Neural cell (in vitro differentiated cells): ENCODE measurements at regions not wholly inside any gene's neighbourhood (a gene's known extent, or its start where the extent isn't known, plus 50 kb on each side); places are given as distances from the start of the nearest gene placed in this dataset.

Experiments used
- H2AFZ ChIP-seq: fragments of 200-600, 300-800 bp; sonication (generic), shearing (Covaris generic); 2 replicates; pipeline ENCODE4 v1.6.0; 2014; ENCODE audit warnings: low read depth, mild to moderate bottlenecking, antibody characterized with exemption, low read length, moderate library complexity
- H3F3A ChIP-seq: fragments of 200-600 bp; shearing (Covaris generic); 2 replicates; pipeline ENCODE4 v1.6.1; 2016; ENCODE audit warnings: mild to moderate bottlenecking, moderate library complexity, mixed read lengths, antibody characterized with exemption, low read length; ENCODE audit not compliant: insufficient read depth, poor library complexity, severe bottlenecking
- H3K27ac ChIP-seq: fragments of 200-600, 300-800 bp; sonication (generic), shearing (Covaris generic); 2 replicates; pipeline ENCODE4 v1.5.1; 2014; ENCODE audit warnings: mild to moderate bottlenecking, low read length, moderate library complexity
- H3K27me3 ChIP-seq: fragments of 300-800, 200-600 bp; sonication (generic), shearing (Covaris generic); 2 replicates; pipeline ENCODE4 v1.6.0; 2014; ENCODE audit warnings: mild to moderate bottlenecking, low read depth, low read length, moderate library complexity; ENCODE audit not compliant: insufficient read depth
- H3K36me3 ChIP-seq: fragments of 300-800, 200-600 bp; sonication (generic), shearing (Covaris generic); 2 replicates; pipeline ENCODE4 v1.5.1; 2014; ENCODE audit warnings: mild to moderate bottlenecking, antibody characterized with exemption, low read length, moderate library complexity; ENCODE audit not compliant: insufficient read depth
- H3K4me2 ChIP-seq: fragments of 300-800, 200-600 bp; sonication (generic), shearing (Covaris generic); 2 replicates; pipeline ENCODE4 v1.6.0; 2014; ENCODE audit warnings: mild to moderate bottlenecking, low read length
- H3K4me3 ChIP-seq: fragments of 300-800, 200-600 bp; sonication (generic), shearing (Covaris generic); 2 replicates; pipeline ENCODE4 v1.5.1; 2014; ENCODE audit warnings: mild to moderate bottlenecking, low read length, moderate library complexity
- H3K79me2 ChIP-seq: fragments of 200-600 bp; shearing (Covaris generic); replicated peaks from 2 replicates; pipeline ENCODE4 v1.6.0; 2014; ENCODE audit warnings: mild to moderate bottlenecking, low read length, moderate library complexity; ENCODE audit not compliant: insufficient read depth
- H3K9ac ChIP-seq: fragments of 300-800, 200-600 bp; sonication (generic), shearing (Covaris generic); 2 replicates; pipeline ENCODE4 v1.6.1; 2016; ENCODE audit warnings: mild to moderate bottlenecking, low read length, mixed read lengths
- H3K9me2 ChIP-seq: fragments of 200-600 bp; shearing (Covaris generic); 2 replicates; pipeline ENCODE4 v1.6.1; 2016; ENCODE audit warnings: mild to moderate bottlenecking, low read length, mixed read lengths; ENCODE audit not compliant: insufficient read depth
- H3K9me3 ChIP-seq: fragments of 200-600, 300-800 bp; sonication (generic), shearing (Covaris generic); 2 replicates; pipeline ENCODE4 v1.6.1; 2016; ENCODE audit warnings: mild to moderate bottlenecking, mixed run types, low read length, moderate library complexity, mixed read lengths
- H4K20me1 ChIP-seq: fragments of 200-600 bp; shearing (Covaris generic); 2 replicates; pipeline ENCODE4 v1.6.1; 2016; ENCODE audit warnings: mild to moderate bottlenecking, mixed run types; ENCODE audit not compliant: insufficient read depth
- EP300 ChIP-seq: fragments of 450-650 bp; conservative IDR thresholded peaks from 2 replicates; pipeline ENCODE4 v1.6.1; 2014; ENCODE audit warnings: antibody characterized with exemption, mild to moderate bottlenecking, moderate library complexity; ENCODE audit not compliant: poor library complexity, severe bottlenecking
- EZH2 ChIP-seq: fragments of 200-600, 300-800 bp; shearing (Covaris generic), sonication (generic); IDR thresholded peaks from 2 replicates; pipeline ENCODE4 v1.6.1; 2014; ENCODE audit warnings: antibody characterized with exemption, low read length, borderline replicate concordance, mild to moderate bottlenecking; ENCODE audit not compliant: insufficient read depth, poor library complexity, severe bottlenecking
- MXI1 ChIP-seq: fragments of 450-650 bp; conservative IDR thresholded peaks from 2 replicates; pipeline ENCODE4 v1.6.1; 2014; ENCODE audit warnings: antibody characterized with exemption, mild to moderate bottlenecking; ENCODE audit not compliant: poor library complexity, severe bottlenecking
- POLR2AphosphoS5 ChIP-seq: IDR thresholded peaks from 2 replicates; pipeline ENCODE4 v1.6.1; 2012
- RAD21 ChIP-seq: fragments of 450-650 bp; conservative IDR thresholded peaks from 2 replicates; pipeline ENCODE4 v1.6.1; 2014; ENCODE audit warnings: antibody characterized with exemption, mild to moderate bottlenecking, moderate library complexity
- SMC3 ChIP-seq: fragments of 450-650 bp; conservative IDR thresholded peaks from 2 replicates; pipeline ENCODE4 v1.6.1; 2014; ENCODE audit warnings: antibody characterized with exemption, mild to moderate bottlenecking, moderate library complexity; ENCODE audit not compliant: poor library complexity
- TAF1 ChIP-seq: IDR thresholded peaks from 2 replicates; pipeline ENCODE4 v1.6.1; 2012; ENCODE audit warnings: low read depth
- TF ChIP-seq, protein P1 (sequence below): IDR thresholded peaks from 2 replicates; pipeline ENCODE4 v1.6.1; 2012; ENCODE audit warnings: borderline replicate concordance
- TF ChIP-seq, protein P2 (sequence below): fragments of 450-650 bp; IDR thresholded peaks from 2 replicates; pipeline ENCODE4 v1.5.1; 2014; ENCODE audit warnings: antibody characterized with exemption, mild to moderate bottlenecking, moderate library complexity; ENCODE audit not compliant: poor library complexity, severe bottlenecking

DNA sequence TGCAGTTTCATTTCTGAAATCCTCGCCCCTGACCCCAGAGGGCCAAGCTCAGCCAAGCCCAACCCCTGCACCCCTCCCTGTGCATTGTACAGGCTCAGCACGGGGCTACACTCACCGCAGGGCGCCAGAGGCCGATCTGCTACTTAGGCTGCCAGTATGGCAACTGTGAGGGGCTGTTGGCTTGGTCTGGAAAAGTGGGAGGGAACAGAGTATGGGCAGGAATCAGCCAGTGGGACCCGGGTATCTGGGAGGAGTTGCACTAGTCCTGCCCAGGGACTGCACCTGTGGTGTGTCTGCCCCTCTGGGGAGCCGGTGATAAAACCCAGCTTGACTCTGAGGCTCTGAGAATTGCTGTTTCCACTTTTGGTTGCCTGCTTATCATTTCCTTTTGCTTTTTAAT lies 167.4 kb upstream of the KIF2A start:
- Histone ChIP-seq H4K20me1 (no peaks in the 10 kb centered on the region), H3K27me3 (no peaks in the 10 kb centered on the region), H3K36me3 (no peaks in the 10 kb centered on the region), H3K4me2 (no peak overlapping the region), H3F3A (no peaks in the 10 kb centered on the region), H3K79me2 (no peaks in the 10 kb centered on the region), H3K4me3 (no peak overlapping the region), H3K27ac (no peak overlapping the region), H3K9ac (no peak overlapping the region), H3K9me3 (no peaks in the 10 kb centered on the region), H2AFZ (no peak overlapping the region), H3K9me2 (no peaks in the 10 kb centered on the region)
- TF ChIP-seq SMC3 (no peak), TAF1 (no peak), MXI1 (no peak), RAD21 (no peak), EZH2 (no peak), POLR2AphosphoS5 (no peak)
- TF ChIP-seq, protein P1, sequence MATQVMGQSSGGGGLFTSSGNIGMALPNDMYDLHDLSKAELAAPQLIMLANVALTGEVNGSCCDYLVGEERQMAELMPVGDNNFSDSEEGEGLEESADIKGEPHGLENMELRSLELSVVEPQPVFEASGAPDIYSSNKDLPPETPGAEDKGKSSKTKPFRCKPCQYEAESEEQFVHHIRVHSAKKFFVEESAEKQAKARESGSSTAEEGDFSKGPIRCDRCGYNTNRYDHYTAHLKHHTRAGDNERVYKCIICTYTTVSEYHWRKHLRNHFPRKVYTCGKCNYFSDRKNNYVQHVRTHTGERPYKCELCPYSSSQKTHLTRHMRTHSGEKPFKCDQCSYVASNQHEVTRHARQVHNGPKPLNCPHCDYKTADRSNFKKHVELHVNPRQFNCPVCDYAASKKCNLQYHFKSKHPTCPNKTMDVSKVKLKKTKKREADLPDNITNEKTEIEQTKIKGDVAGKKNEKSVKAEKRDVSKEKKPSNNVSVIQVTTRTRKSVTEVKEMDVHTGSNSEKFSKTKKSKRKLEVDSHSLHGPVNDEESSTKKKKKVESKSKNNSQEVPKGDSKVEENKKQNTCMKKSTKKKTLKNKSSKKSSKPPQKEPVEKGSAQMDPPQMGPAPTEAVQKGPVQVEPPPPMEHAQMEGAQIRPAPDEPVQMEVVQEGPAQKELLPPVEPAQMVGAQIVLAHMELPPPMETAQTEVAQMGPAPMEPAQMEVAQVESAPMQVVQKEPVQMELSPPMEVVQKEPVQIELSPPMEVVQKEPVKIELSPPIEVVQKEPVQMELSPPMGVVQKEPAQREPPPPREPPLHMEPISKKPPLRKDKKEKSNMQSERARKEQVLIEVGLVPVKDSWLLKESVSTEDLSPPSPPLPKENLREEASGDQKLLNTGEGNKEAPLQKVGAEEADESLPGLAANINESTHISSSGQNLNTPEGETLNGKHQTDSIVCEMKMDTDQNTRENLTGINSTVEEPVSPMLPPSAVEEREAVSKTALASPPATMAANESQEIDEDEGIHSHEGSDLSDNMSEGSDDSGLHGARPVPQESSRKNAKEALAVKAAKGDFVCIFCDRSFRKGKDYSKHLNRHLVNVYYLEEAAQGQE, result no peak
- TF ChIP-seq, protein P2, sequence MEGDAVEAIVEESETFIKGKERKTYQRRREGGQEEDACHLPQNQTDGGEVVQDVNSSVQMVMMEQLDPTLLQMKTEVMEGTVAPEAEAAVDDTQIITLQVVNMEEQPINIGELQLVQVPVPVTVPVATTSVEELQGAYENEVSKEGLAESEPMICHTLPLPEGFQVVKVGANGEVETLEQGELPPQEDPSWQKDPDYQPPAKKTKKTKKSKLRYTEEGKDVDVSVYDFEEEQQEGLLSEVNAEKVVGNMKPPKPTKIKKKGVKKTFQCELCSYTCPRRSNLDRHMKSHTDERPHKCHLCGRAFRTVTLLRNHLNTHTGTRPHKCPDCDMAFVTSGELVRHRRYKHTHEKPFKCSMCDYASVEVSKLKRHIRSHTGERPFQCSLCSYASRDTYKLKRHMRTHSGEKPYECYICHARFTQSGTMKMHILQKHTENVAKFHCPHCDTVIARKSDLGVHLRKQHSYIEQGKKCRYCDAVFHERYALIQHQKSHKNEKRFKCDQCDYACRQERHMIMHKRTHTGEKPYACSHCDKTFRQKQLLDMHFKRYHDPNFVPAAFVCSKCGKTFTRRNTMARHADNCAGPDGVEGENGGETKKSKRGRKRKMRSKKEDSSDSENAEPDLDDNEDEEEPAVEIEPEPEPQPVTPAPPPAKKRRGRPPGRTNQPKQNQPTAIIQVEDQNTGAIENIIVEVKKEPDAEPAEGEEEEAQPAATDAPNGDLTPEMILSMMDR, result no peak

DNA sequence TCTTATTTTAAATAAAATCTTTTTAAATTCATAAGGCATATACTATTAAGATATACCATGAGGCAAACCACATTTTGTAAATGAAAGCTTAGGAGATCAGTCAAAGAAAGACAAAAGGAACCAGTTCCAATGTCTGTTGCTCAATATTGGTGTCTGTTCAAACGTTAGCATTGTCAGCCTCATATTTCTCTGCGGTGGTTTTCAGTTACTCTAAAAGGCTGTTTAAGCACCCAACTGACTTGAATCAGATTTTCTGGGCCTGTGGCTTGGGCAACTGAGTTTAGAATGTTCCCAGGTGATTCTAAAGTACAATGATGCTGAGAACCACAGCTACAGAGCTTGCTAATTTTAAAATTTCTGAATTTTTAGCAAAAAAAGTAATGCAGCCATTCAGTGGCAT lies 166.3 kb upstream of the KIF2A start:
- no peaks in the 10 kb centered on the region for H3K9me2 ChIP-seq
- no peak overlapping the region for H3K9ac ChIP-seq
- H3K36me3 ChIP-seq, result no peaks in the 10 kb centered on the region
- no peak for TF ChIP-seq POLR2AphosphoS5
- TF ChIP-seq, protein P1, result no peak
- no peak for TF ChIP-seq SMC3
- no peak for TF ChIP-seq TAF1
- no peak for TF ChIP-seq EZH2
- no peak for TF ChIP-seq MXI1
- TF ChIP-seq RAD21, result no peak
- TF ChIP-seq EP300, result no peak
- TF ChIP-seq, protein P2, result no peak
- no peak overlapping the region for H3K4me3 ChIP-seq
- no peaks in the 10 kb centered on the region for H3K79me2 ChIP-seq
- no peak overlapping the region for H3K27ac ChIP-seq
- no peaks in the 10 kb centered on the region for H3F3A ChIP-seq
- H3K27me3 ChIP-seq, result no peaks in the 10 kb centered on the region
- H2AFZ ChIP-seq, result no peak overlapping the region
- no peak overlapping the region for H3K4me2 ChIP-seq
- H3K9me3 ChIP-seq, result no peaks in the 10 kb centered on the region
- H4K20me1 ChIP-seq, result no peaks in the 10 kb centered on the region
